ENCODE measurements at regions not wholly inside any gene's neighbourhood (a gene's known extent, or its start where the extent isn't known, plus 50 kb on each side); places are given as distances from the start of the nearest gene placed in this dataset.

DNA sequence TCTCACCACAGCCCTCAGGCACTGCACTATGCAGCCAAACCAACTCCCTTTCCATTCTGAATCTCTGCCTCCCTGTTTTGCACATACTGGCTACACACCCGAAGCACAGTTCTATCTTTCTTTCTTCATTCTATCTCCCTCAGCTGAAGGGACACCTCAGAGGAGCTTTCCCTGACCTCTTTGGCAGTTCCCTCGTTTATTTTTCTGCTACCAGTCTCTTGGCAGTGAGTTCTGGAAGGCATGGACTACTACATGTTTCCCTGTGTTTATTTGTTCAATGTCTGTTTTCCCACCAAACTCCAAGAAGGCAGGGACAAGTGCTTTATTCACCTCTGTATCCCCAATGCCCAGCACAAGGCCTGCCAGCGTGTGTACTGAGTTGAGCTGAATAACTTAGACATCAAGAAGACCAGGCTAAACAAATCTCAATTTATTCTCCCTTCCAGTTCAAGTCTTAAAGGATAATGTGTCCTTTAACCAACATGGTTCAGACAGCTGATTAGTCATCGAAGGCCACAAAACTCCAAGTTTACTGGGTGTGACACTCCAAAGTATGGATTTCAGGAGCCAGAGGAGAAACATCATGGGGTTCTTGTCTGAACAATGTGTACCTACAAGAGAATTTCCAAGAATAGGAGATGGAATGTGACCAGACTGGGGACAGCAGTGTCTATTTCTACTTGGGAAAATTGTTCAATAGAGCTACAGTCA lies 260.1 kb upstream of the CTNNB1 start (continued):
- no peak for TF ChIP-seq SIN3A (conservative IDR thresholded peaks at IDR 0.05 in 1 of 2, IDR thresholded peaks at IDR 0.05 in 1 of 2; ENCODE audit: low read depth in 1 of 2, low read length in 2 of 2)
